ENCODE measurements at regions not wholly inside any gene's neighbourhood (a gene's known extent, or its start where the extent isn't known, plus 50 kb on each side); places are given as distances from the start of the nearest gene placed in this dataset.

GRCh38 chr11:115922876-115923275, 418.7 kb upstream of the CADM1 start:
- TF ChIP-seq CTCF (IDR thresholded peaks at IDR 0.05; ENCODE audit: low read depth, low read length) (no peak), EZH2phosphoT487 (IDR thresholded peaks at IDR 0.05; ENCODE audit: low read depth) (no peak)

Data from OCI-LY3 (cell line).